OCI-LY7 (cell line): ENCODE measurements at regions not wholly inside any gene's neighbourhood (a gene's known extent, or its start where the extent isn't known, plus 50 kb on each side); places are given as distances from the start of the nearest gene placed in this dataset.

Experiments
- BruUV-seq: library from RNA; stranded (reverse); fragments of 400-500 nt; replicated peaks from 2 replicates; lab custom pipeline; 2021; lab: Mats Ljungman, UMichigan
- CTCF ChIA-PET: fragments of 300-600 bp; sonication (Branson Sonifier 250); formaldehyde crosslinking; loops from one replicate; lab custom pipeline; 2022; ENCODE audit warnings: antibody characterized with exemption; ENCODE audit not compliant: unreplicated experiment; lab: Charles Lee
- POLR2A ChIA-PET: fragments of 300-600 bp; sonication (Branson Sonifier 250); formaldehyde crosslinking; loops from one replicate; lab custom pipeline; 2022; ENCODE audit warnings: antibody characterized with exemption; lab: Charles Lee
- DNase-seq: peaks from one replicate; pipeline ENCODE4 v3.0.0-alpha.2; 2015; ENCODE audit warnings: low spot score
- H2AFZ ChIP-seq: fragments of 200-600 bp; sonication (generic), shearing (Covaris generic); 2 replicates; pipeline ENCODE4 v1.6.1; 2014; ENCODE audit warnings: mild to moderate bottlenecking, antibody characterized with exemption, low read length, moderate library complexity
- H3K27ac ChIP-seq: fragments of 200-600 bp; sonication (generic); 2 replicates; pipeline ENCODE4 v1.5.1; 2014; ENCODE audit warnings: mixed run types, low read depth, mild to moderate bottlenecking, moderate library complexity, low read length, inconsistent platforms; ENCODE audit not compliant: poor library complexity, severe bottlenecking
- H3K36me3 ChIP-seq: fragments of 200-600 bp; sonication (generic); 2 replicates; pipeline ENCODE4 v1.6.1; 2014; ENCODE audit warnings: mild to moderate bottlenecking, antibody characterized with exemption, low read length, moderate library complexity, mixed read lengths; ENCODE audit not compliant: insufficient read depth
- H3K4me1 ChIP-seq: fragments of 200-600 bp; sonication (generic); 2 replicates; pipeline ENCODE4 v1.5.1; 2014; ENCODE audit warnings: mild to moderate bottlenecking, low read length; ENCODE audit not compliant: insufficient read depth, poor library complexity, severe bottlenecking
- H3K4me2 ChIP-seq: fragments of 200-600 bp; sonication (generic); 2 replicates; pipeline ENCODE4 v1.6.1; 2014; ENCODE audit warnings: mild to moderate bottlenecking, low read length
- H3K4me3 ChIP-seq: fragments of 200-600 bp; sonication (generic); 2 replicates; pipeline ENCODE4 v1.5.1; 2014; ENCODE audit warnings: mild to moderate bottlenecking, low read depth, low read length; ENCODE audit not compliant: poor library complexity, severe bottlenecking
- H3K79me2 ChIP-seq: fragments of 200-600 bp; sonication (generic); 2 replicates; pipeline ENCODE4 v1.6.1; 2016; ENCODE audit warnings: low read depth, mild to moderate bottlenecking, low read length, moderate library complexity, mixed read lengths; ENCODE audit not compliant: insufficient read depth
- H3K9me2 ChIP-seq: fragments of 200-600 bp; sonication (generic); 2 replicates; pipeline ENCODE4 v1.6.1; 2016; ENCODE audit warnings: mild to moderate bottlenecking, low read length, mixed read lengths; ENCODE audit not compliant: insufficient read depth
- H3K9me3 ChIP-seq: fragments of 200-600 bp; sonication (generic); 2 replicates; pipeline ENCODE4 v1.6.1; 2014; ENCODE audit warnings: mild to moderate bottlenecking, mixed run types, low read length, mixed read lengths
- H4K20me1 ChIP-seq: fragments of 200-600 bp; sonication (generic); 2 replicates; pipeline ENCODE4 v1.6.1; 2014; ENCODE audit warnings: mild to moderate bottlenecking, antibody characterized with exemption, low read length, moderate library complexity, mixed read lengths; ENCODE audit not compliant: insufficient read depth
- CTCF ChIP-seq: fragments of 200-600 bp; sonication (generic); conservative IDR thresholded peaks from 2 replicates; pipeline ENCODE4 v1.5.1; 2014; ENCODE audit warnings: mild to moderate bottlenecking, antibody characterized with exemption, low read length, moderate library complexity, mixed read lengths
- EZH2phosphoT487 ChIP-seq: fragments of 200-600 bp; sonication (generic); IDR thresholded peaks from 2 replicates; pipeline ENCODE4 v1.6.1; 2018; ENCODE audit warnings: low read depth, borderline replicate concordance, mild to moderate bottlenecking, mixed run types, antibody characterized with exemption, low read length, moderate library complexity, mixed read lengths
- intact Hi-C: fragments of 100-400 bp; cut with micrococcal nuclease; formaldehyde crosslinking; loops from one replicate; pipeline ENCODE4 v1.10.0; 2022; ENCODE audit not compliant: unreplicated experiment

DNA sequence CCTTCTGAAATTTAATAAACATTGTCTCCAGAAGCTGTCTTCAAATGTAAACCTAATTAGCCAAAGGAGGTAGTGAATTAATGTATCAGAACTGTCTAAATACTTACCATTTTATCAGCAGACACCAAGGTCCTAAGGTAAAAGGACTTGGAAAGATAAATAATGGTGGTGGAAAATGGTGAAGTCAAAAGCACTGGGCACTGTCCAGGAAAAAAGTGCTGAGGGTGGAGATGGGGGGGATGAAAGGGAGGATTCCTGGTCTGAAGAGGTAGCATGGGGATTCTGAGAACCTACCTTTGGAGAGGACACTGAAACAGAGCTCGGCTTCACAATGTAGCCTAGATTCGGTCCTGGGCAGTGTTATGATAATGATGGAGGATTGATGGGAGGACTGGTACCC, 149.0 kb upstream of the DPH6 start:
- no peak overlapping the region for H2AFZ ChIP-seq
- ChIA-PET CTCF (no interaction called here), POLR2A (no interaction called here)
- H3K9me3 ChIP-seq = no peaks in the 10 kb centered on the region
- no peaks in the 10 kb centered on the region for H3K9me2 ChIP-seq
- H3K4me2 ChIP-seq = no peak overlapping the region
- no peaks in the 10 kb centered on the region for H3K79me2 ChIP-seq
- H4K20me1 ChIP-seq = no peaks in the 10 kb centered on the region
- no peak overlapping the region for H3K27ac ChIP-seq
- no peaks in the 10 kb centered on the region for H3K36me3 ChIP-seq
- no TSS peak for BruUV-seq
- TF ChIP-seq EZH2phosphoT487 (no peak), CTCF (no peak)
- no peak for DNase-seq
- H3K4me1 ChIP-seq = no peaks in the 10 kb centered on the region
- intact Hi-C loops = no loop called here
- no peak overlapping the region for H3K4me3 ChIP-seq

DNA sequence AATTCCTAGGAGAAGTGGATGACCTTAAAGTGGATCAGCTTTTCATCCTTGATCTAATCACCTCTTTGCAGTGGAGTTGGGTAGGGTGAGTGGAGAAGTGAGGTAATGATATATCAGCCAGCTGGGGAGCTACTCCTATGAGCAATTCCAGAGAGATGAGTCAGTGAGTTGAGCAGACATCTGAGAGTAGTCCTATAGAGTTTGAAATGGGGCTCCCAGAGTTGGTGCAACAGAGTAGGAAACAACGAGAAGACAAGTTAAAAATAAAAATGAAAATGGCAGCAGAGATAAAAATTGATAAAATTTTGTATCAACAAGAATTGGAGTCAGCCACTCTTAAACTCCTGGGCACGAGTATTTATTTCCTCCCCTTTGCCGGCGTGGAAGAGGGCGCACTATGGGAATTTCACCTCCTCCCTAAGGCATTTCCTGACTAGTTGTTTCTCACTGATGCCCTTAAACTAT, 150.8 kb upstream of the DPH6 start:
- no peak overlapping the region for H3K4me2 ChIP-seq
- no peaks in the 10 kb centered on the region; the same call in 1 of the 2 replicates for H3K9me2 ChIP-seq
- ChIA-PET POLR2A (interaction anchor here (0.9 kb wide), 2 partner anchors 13 to 14 kb away, joined by 3 read pairs; no protein-coding TSS in a partner anchor), CTCF (no interaction called here)
- BruUV-seq = no TSS peak
- intact Hi-C loops = no loop called here
- no peaks in the 10 kb centered on the region for H4K20me1 ChIP-seq
- H3K4me3 ChIP-seq = no peak overlapping the region
- H3K27ac ChIP-seq = no peak overlapping the region
- no peaks in the 10 kb centered on the region for H3K36me3 ChIP-seq
- TF ChIP-seq EZH2phosphoT487 (no peak), CTCF (no peak)
- no peaks in the 10 kb centered on the region for H3K4me1 ChIP-seq
- no peaks in the 10 kb centered on the region for H3K9me3 ChIP-seq
- H2AFZ ChIP-seq = no peak overlapping the region
- no peak for DNase-seq
- no peaks in the 10 kb centered on the region for H3K79me2 ChIP-seq

GRCh38 chr15:35697549-35698299, 151.8 kb upstream of the DPH6 start:
- H3K79me2 ChIP-seq = no peaks in the 10 kb centered on the region
- H3K36me3 ChIP-seq = no peaks in the 10 kb centered on the region
- H3K27ac ChIP-seq = no peak overlapping the region
- H3K4me1 ChIP-seq = no peaks in the 10 kb centered on the region
- DNase-seq = no peak
- H3K9me3 ChIP-seq = no peaks in the 10 kb centered on the region
- BruUV-seq = no TSS peak
- POLR2A ChIA-PET = interaction anchor here (0.6 to 0.7 kb wide), 2 partner anchors 467 to 1969 kb away, joined by 3 read pairs; no protein-coding TSS in a partner anchor
- H3K9me2 ChIP-seq = no peaks in the 10 kb centered on the region; the same call in 1 of the 2 replicates
- no peak for TF ChIP-seq EZH2phosphoT487
- no peak overlapping the region for H2AFZ ChIP-seq
- no peak overlapping the region for H3K4me3 ChIP-seq
- no peak overlapping the region for H3K4me2 ChIP-seq
- intact Hi-C loops = no loop called here
- CTCF ChIA-PET = no interaction called here
- H4K20me1 ChIP-seq = no peaks in the 10 kb centered on the region
